ENCODE measurements at regions not wholly inside any gene's neighbourhood (a gene's known extent, or its start where the extent isn't known, plus 50 kb on each side); places are given as distances from the start of the nearest gene placed in this dataset.

GRCh38 chr11:19368726-19369375, 128.1 kb upstream of the E2F8 start:
- DNase-seq (ENCODE audit: low read depth in 2 of 2) = no peak

- DNase-seq (ENCODE audit: low read depth in 2 of 2) = no peak
These were observed 126.4 kb upstream of the E2F8 start for GRCh38 chr11:19366992-19367709.

- DNase-seq (ENCODE audit: low read depth in 2 of 2) = no peak
These were observed 125.1 kb upstream of the E2F8 start for GRCh38 chr11:19365743-19366410.

- DNase-seq (ENCODE audit: low read depth in 2 of 2) = no peak
These were observed 118.7 kb upstream of the E2F8 start for GRCh38 chr11:19359221-19360000.

GRCh38 chr11:19357943-19358342, 117.2 kb upstream of the E2F8 start:
- no peak for DNase-seq (ENCODE audit: low read depth in 2 of 2)

GRCh38 chr11:19355601-19356000, 114.9 kb upstream of the E2F8 start:
- no peak for DNase-seq (ENCODE audit: low read depth in 2 of 2)

GRCh38 chr11:19353287-19353850, 112.6 kb upstream of the E2F8 start:
- no peak for DNase-seq (ENCODE audit: low read depth in 2 of 2)

- no peak for DNase-seq (ENCODE audit: low read depth in 2 of 2)
These were observed 112.0 kb upstream of the E2F8 start for GRCh38 chr11:19352771-19353160.

GRCh38 chr11:19352072-19352770, 111.5 kb upstream of the E2F8 start:
- no peak for DNase-seq (ENCODE audit: low read depth in 2 of 2)

- DNase-seq (ENCODE audit: low read depth in 2 of 2) = no peak
These were observed 110.7 kb upstream of the E2F8 start for GRCh38 chr11:19351426-19351825.

- no peak for DNase-seq (ENCODE audit: low read depth in 2 of 2)
These were observed 109.4 kb upstream of the E2F8 start for GRCh38 chr11:19350160-19350559.

GRCh38 chr11:19349340-19350025, 108.7 kb upstream of the E2F8 start:
- no peak for DNase-seq (ENCODE audit: low read depth in 2 of 2)

- DNase-seq (ENCODE audit: low read depth in 2 of 2) = no peak
These were observed 107.2 kb upstream of the E2F8 start for GRCh38 chr11:19347911-19348310.

GRCh38 chr11:19345848-19346681, 105.3 kb upstream of the E2F8 start:
- DNase-seq (ENCODE audit: low read depth in 2 of 2) = no peak

GRCh38 chr11:19345519-19345847, 104.7 kb upstream of the E2F8 start:
- DNase-seq (ENCODE audit: low read depth in 2 of 2) = no peak

GRCh38 chr11:19344661-19345518, 104.1 kb upstream of the E2F8 start:
- DNase-seq (ENCODE audit: low read depth in 2 of 2) = no peak

GRCh38 chr11:19342036-19342435, 101.3 kb upstream of the E2F8 start:
- DNase-seq (ENCODE audit: low read depth in 2 of 2) = no peak

- DNase-seq (ENCODE audit: low read depth in 2 of 2) = no peak
These were observed 97.6 kb upstream of the E2F8 start for GRCh38 chr11:19338375-19338774.

GRCh38 chr11:19337779-19338178, 97.0 kb upstream of the E2F8 start:
- DNase-seq (ENCODE audit: low read depth in 2 of 2) = no peak

All from activated CD8-positive, alpha-beta memory T cell treated with anti-CD3 and anti-CD28 coated beads for 4 hours (primary cell).